ENCODE measurements at regions not wholly inside any gene's neighbourhood (a gene's known extent, or its start where the extent isn't known, plus 50 kb on each side); places are given as distances from the start of the nearest gene placed in this dataset.

DNA sequence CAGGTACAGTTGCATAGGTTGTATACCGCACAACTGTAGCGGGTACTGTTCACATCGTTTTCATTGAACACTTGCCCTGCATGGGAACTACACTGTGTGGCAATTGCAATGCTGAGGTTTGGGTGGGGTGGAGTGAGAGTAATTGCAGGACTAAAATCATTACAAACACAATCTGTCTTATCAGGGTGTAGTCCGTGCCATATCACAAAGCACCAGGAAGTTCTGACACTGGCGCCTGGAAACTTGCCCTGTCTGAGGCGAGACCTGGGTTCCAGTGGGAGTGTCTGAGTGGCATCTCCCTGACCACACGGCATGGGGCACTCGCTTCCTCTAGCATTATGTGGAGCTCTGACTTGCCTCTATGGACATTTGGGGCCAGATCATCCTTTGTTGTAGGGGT is 153.4 kb downstream of the RGS9 start:
- Histone ChIP-seq H3K4me1 (ENCODE audit: control insufficient read depth in 5 of 5, insufficient read depth in 5 of 5, low read length in 5 of 5) (peaks cover 0 to 6% (median 4%) of the 10 kb centered on the region in 5 donors), H3K4me3 (ENCODE audit: low read depth in 1 of 5, low read length in 5 of 5) (no peak overlapping the region), H3K36me3 (ENCODE audit: control insufficient read depth in 5 of 5, insufficient read depth in 5 of 5, low read length in 5 of 5) (no peaks in the 10 kb centered on the region), H3K9ac (ENCODE audit: low read length in 5 of 5) (no peak overlapping the region), H3K27ac (ENCODE audit: low read depth, low read length) (no peak overlapping the region), H3K9me3 (ENCODE audit: control insufficient read depth in 5 of 5, low read length in 5 of 5) (peaks cover 0 to 3% (median 0%) of the 10 kb centered on the region in 5 donors), H3K27me3 (ENCODE audit: control insufficient read depth in 5 of 5, insufficient read depth in 4 of 5, low read length in 5 of 5) (peaks cover 0 to 3% (median 0%) of the 10 kb centered on the region in 5 donors)

GRCh38 chr17:65290056-65290455 is 152.9 kb downstream of the RGS9 start:
- Histone ChIP-seq H3K4me3 (ENCODE audit: low read depth in 1 of 5, low read length in 5 of 5) (no peak overlapping the region), H3K27ac (ENCODE audit: low read depth, low read length) (no peak overlapping the region), H3K27me3 (ENCODE audit: control insufficient read depth in 5 of 5, insufficient read depth in 4 of 5, low read length in 5 of 5) (peaks cover 0 to 3% (median 0%) of the 10 kb centered on the region in 5 donors)

DNA sequence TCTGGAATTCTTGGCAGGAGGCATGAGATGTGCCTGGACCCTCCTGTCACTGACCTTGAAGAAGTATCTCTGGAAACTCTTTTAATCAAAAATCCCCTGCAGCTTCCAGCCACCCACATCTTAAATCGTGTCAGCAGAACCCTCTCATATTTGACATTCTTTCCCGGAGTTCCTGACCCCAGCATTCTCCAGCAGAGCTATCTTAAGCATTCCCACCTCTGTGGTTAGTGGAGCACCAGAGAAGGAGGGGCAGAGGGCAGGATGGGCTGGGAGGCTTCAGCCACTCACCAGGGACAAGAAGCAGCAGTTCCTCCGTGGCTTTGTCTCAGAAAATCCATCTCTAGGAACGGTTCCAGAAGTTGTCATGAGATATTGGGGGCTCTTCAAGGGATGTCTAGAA is 149.9 kb downstream of the RGS9 start:
- no peak overlapping the region for H3K27ac ChIP-seq (ENCODE audit: low read depth, low read length)
- no peaks in the 10 kb centered on the region for H3K4me1 ChIP-seq (ENCODE audit: control insufficient read depth in 5 of 5, insufficient read depth in 5 of 5, low read length in 5 of 5)
- no peaks in the 10 kb centered on the region for H3K36me3 ChIP-seq (ENCODE audit: control insufficient read depth in 5 of 5, insufficient read depth in 5 of 5, low read length in 5 of 5)
- H3K9ac ChIP-seq (ENCODE audit: low read length in 5 of 5) = no peak overlapping the region
- H3K9me3 ChIP-seq (ENCODE audit: control insufficient read depth in 5 of 5, low read length in 5 of 5) = peaks cover 0 to 9% (median 5%) of the 10 kb centered on the region in 5 donors
- peaks cover 0 to 3% (median 0%) of the 10 kb centered on the region in 5 donors for H3K27me3 ChIP-seq (ENCODE audit: control insufficient read depth in 5 of 5, insufficient read depth in 4 of 5, low read length in 5 of 5)
- no peak overlapping the region for H3K4me3 ChIP-seq (ENCODE audit: low read depth in 1 of 5, low read length in 5 of 5)

More at GRCh38 chr17:65290056-65290455, 152.9 kb downstream of the RGS9 start:
- H3K4me1 ChIP-seq (ENCODE audit: control insufficient read depth in 5 of 5, insufficient read depth in 5 of 5, low read length in 5 of 5) = peaks cover 0 to 6% (median 4%) of the 10 kb centered on the region in 5 donors
- no peaks in the 10 kb centered on the region for H3K36me3 ChIP-seq (ENCODE audit: control insufficient read depth in 5 of 5, insufficient read depth in 5 of 5, low read length in 5 of 5)
- no peak overlapping the region for H3K9ac ChIP-seq (ENCODE audit: low read length in 5 of 5)
- H3K9me3 ChIP-seq (ENCODE audit: control insufficient read depth in 5 of 5, low read length in 5 of 5) = peaks cover 0 to 3% (median 0%) of the 10 kb centered on the region in 5 donors

DNA sequence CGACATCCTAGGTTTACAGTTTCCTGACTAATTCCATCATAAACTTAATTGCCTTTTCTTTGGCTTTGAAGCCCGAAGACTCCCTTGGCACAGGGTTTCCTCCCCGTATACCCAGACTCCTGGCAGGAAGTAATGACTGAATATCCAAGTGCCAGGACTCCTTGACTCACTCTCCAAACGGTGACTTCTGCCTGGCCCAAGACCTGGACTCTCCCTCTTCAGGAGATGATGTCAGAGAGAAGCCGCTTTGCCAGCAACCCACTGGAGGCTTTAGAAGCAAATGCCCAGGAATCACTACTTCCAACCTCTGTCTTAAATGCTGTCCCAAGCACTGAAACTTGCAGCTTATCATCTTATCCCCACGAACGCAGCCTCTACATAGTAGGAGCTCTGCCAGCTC is 146.5 kb downstream of the RGS9 start:
- Histone ChIP-seq H3K4me1 (ENCODE audit: control insufficient read depth in 5 of 5, insufficient read depth in 5 of 5, low read length in 5 of 5) (no peaks in the 10 kb centered on the region), H3K27me3 (ENCODE audit: control insufficient read depth in 5 of 5, insufficient read depth in 4 of 5, low read length in 5 of 5) (peaks cover 0 to 3% (median 0%) of the 10 kb centered on the region in 5 donors), H3K9ac (ENCODE audit: low read length in 5 of 5) (no peak overlapping the region)

GRCh38 chr17:65279456-65279855 is 142.3 kb downstream of the RGS9 start:
- Histone ChIP-seq H3K27me3 (ENCODE audit: control insufficient read depth in 5 of 5, insufficient read depth in 4 of 5, low read length in 5 of 5) (peaks cover 0 to 11% (median 5%) of the 10 kb centered on the region in 5 donors), H3K27ac (ENCODE audit: low read depth, low read length) (no peak overlapping the region), H3K36me3 (ENCODE audit: control insufficient read depth in 5 of 5, insufficient read depth in 5 of 5, low read length in 5 of 5) (no peaks in the 10 kb centered on the region), H3K9ac (ENCODE audit: low read length in 5 of 5) (no peak overlapping the region), H3K4me3 (ENCODE audit: low read depth in 1 of 5, low read length in 5 of 5) (no peak overlapping the region), H3K9me3 (ENCODE audit: control insufficient read depth in 5 of 5, low read length in 5 of 5) (peaks cover 0 to 9% (median 3%) of the 10 kb centered on the region in 5 donors), H3K4me1 (ENCODE audit: control insufficient read depth in 5 of 5, insufficient read depth in 5 of 5, low read length in 5 of 5) (peaks cover 0 to 9% (median 7%) of the 10 kb centered on the region in 5 donors)

More for the DNA sequence above, 146.5 kb downstream of the RGS9 start:
- Histone ChIP-seq H3K9me3 (ENCODE audit: control insufficient read depth in 5 of 5, low read length in 5 of 5) (peaks cover 0 to 9% (median 5%) of the 10 kb centered on the region in 5 donors), H3K27ac (ENCODE audit: low read depth, low read length) (no peak overlapping the region), H3K4me3 (ENCODE audit: low read depth in 1 of 5, low read length in 5 of 5) (no peak overlapping the region), H3K36me3 (ENCODE audit: control insufficient read depth in 5 of 5, insufficient read depth in 5 of 5, low read length in 5 of 5) (no peaks in the 10 kb centered on the region)

- Histone ChIP-seq H3K27me3 (ENCODE audit: control insufficient read depth in 5 of 5, insufficient read depth in 4 of 5, low read length in 5 of 5) (peaks cover 0 to 11% (median 5%) of the 10 kb centered on the region in 5 donors), H3K9ac (ENCODE audit: low read length in 5 of 5) (no peak overlapping the region), H3K9me3 (ENCODE audit: control insufficient read depth in 5 of 5, low read length in 5 of 5) (peaks cover 0 to 9% (median 1%) of the 10 kb centered on the region in 5 donors), H3K36me3 (ENCODE audit: control insufficient read depth in 5 of 5, insufficient read depth in 5 of 5, low read length in 5 of 5) (no peaks in the 10 kb centered on the region), H3K27ac (ENCODE audit: low read depth, low read length) (no peak overlapping the region), H3K4me3 (ENCODE audit: low read depth in 1 of 5, low read length in 5 of 5) (no peak overlapping the region), H3K4me1 (ENCODE audit: control insufficient read depth in 5 of 5, insufficient read depth in 5 of 5, low read length in 5 of 5) (peaks cover 0 to 9% (median 7%) of the 10 kb centered on the region in 5 donors)
These were observed 141.6 kb downstream of the RGS9 start for GRCh38 chr17:65278820-65279184.

GRCh38 chr17:65278050-65278819 is 141.1 kb downstream of the RGS9 start:
- Histone ChIP-seq H3K9ac (ENCODE audit: low read length in 5 of 5) (no peak overlapping the region), H3K9me3 (ENCODE audit: control insufficient read depth in 5 of 5, low read length in 5 of 5) (peaks cover 0 to 5% (median 0%) of the 10 kb centered on the region in 5 donors), H3K27ac (ENCODE audit: low read depth, low read length) (no peak overlapping the region), H3K4me3 (ENCODE audit: low read depth in 1 of 5, low read length in 5 of 5) (no peak overlapping the region), H3K4me1 (ENCODE audit: control insufficient read depth in 5 of 5, insufficient read depth in 5 of 5, low read length in 5 of 5) (peaks cover 0 to 9% (median 7%) of the 10 kb centered on the region in 5 donors), H3K36me3 (ENCODE audit: control insufficient read depth in 5 of 5, insufficient read depth in 5 of 5, low read length in 5 of 5) (no peaks in the 10 kb centered on the region), H3K27me3 (ENCODE audit: control insufficient read depth in 5 of 5, insufficient read depth in 4 of 5, low read length in 5 of 5) (peaks cover 0 to 11% (median 5%) of the 10 kb centered on the region in 5 donors)

DNA sequence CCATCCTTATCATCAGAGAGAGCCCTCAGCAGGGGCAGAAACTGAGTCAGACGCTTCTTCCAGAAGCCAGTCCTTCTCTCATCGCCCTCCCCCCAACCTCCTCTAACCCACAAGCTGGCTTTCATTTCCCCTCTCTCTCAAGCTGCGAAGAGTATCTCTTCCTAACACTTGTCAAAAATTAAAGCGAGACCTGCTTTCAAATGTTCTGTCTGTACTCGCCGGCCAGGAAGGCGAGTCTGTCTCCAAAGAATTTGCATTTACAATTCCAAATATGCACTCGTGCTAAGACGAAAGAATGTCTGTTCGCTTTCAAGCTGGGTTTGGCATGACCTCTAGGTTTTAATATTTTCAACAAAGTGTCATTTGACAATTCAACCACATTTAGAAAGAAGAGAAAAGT is 140.4 kb downstream of the RGS9 start:
- Histone ChIP-seq H3K27ac (ENCODE audit: low read depth, low read length) (no peak overlapping the region), H3K4me3 (ENCODE audit: low read depth in 1 of 5, low read length in 5 of 5) (peak overlapping the region in 1 of 5 donors; percentile 10)

More for the DNA sequence above, 140.4 kb downstream of the RGS9 start:
- peaks cover 0 to 3% (median 0%) of the 10 kb centered on the region in 5 donors for H3K9me3 ChIP-seq (ENCODE audit: control insufficient read depth in 5 of 5, low read length in 5 of 5)
- H3K9ac ChIP-seq (ENCODE audit: low read length in 5 of 5) = no peak overlapping the region
- H3K36me3 ChIP-seq (ENCODE audit: control insufficient read depth in 5 of 5, insufficient read depth in 5 of 5, low read length in 5 of 5) = no peaks in the 10 kb centered on the region
- peaks cover 0 to 11% (median 5%) of the 10 kb centered on the region in 5 donors for H3K27me3 ChIP-seq (ENCODE audit: control insufficient read depth in 5 of 5, insufficient read depth in 4 of 5, low read length in 5 of 5)
- H3K4me1 ChIP-seq (ENCODE audit: control insufficient read depth in 5 of 5, insufficient read depth in 5 of 5, low read length in 5 of 5) = peaks cover 0 to 9% (median 7%) of the 10 kb centered on the region in 5 donors
